Stimulated activated CD4-positive, alpha-beta T cell treated with anti-CD3 and anti-CD28 coated beads, Interleukin-1b, Interleukin-23, amount 100 ng/mL, for 48 hours (primary cell): ENCODE measurements at regions not wholly inside any gene's neighbourhood (a gene's known extent, or its start where the extent isn't known, plus 50 kb on each side); places are given as distances from the start of the nearest gene placed in this dataset.
"Not testable (repeated sequence)": the region's sequence is repeated elsewhere in the genome, so short reads cannot be mapped to it uniquely, and the experiment has no call there.

Experiments
- DNase-seq: peaks from one replicate; pipeline ENCODE4 v3.0.0-alpha.2; 2020

DNA sequence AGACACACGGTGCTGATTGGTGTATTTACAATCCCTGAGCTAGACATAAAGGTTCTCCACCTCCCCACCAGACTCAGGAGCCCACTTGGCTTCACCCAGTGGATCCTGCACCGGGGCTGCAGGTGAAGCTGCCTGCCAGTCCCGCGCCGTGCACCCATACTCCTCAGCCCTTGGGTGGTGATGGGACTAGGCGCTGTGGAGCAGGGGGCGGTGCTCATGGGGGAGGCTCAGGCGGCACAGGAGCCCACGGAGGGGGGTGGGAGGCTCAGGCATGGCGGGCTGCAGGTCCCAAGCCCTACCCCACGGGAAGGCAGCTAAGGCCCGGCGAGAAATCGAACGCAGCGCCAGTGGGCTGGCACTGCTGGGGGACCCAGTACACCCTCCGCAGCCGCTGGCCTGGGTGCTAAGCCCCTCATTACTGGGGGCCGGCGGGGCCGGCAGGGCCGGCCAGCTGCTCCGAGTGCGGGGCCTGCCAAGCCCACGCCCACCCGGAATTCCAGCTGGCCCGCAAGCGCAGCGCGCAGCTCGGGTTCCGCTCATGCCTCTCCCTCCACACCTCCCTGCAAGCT, 1447.2 kb downstream of the RAPGEF2 start:
- DNase-seq: not testable (repeated sequence)

DNA sequence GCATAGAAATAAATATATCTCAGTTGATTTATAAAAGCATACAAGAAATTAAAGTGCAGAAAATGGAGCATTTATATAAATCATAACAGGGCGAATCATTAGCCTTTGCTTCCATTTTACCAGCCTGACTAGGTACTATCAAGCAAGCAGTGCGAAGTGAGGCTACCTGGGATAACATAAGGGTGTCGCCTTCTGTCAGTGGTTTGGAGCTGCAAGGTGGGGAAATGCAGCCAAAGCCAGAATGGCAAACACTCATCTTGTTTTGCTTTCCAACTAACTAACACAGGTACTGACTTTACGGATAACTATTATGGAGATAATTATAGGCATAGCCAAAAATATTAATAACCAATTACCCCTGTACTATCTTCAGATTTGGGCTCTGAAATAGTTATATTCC, 1459.8 kb downstream of the RAPGEF2 start:
- DNase-seq: no peak

DNA sequence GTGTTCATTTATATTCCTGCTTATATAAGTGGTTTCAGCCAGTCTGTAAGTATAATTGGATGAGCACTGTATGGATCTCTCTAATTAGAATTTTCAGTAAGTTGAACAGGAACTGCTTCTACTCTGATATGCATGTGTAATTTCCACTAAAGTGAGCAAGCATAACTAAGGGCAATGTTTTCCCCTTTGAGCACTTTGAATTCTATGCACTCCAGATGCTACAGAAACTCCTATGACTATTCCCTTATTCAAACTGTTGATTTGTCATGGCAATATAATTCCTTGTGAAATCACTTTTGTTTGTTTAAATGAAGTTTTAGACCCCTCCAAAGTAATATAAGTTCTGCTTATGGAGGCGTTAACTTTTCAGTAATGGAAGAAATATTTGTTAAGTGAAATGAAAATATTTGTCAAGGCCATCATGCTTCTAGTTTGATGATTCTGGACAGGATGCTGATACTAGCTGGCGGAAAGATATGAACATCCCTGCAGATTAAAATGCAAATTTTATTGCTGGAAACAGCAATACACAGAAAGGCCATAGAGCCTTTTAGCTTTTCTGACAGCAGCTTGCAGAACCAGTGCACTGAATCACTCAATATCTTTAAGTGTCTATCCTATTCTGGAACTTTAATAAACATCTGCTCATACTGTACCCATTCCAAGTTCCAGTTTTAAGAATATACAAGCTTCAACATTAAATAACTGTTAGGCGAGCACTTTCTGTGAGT, 1460.8 kb downstream of the RAPGEF2 start:
- DNase-seq: no peak

DNA sequence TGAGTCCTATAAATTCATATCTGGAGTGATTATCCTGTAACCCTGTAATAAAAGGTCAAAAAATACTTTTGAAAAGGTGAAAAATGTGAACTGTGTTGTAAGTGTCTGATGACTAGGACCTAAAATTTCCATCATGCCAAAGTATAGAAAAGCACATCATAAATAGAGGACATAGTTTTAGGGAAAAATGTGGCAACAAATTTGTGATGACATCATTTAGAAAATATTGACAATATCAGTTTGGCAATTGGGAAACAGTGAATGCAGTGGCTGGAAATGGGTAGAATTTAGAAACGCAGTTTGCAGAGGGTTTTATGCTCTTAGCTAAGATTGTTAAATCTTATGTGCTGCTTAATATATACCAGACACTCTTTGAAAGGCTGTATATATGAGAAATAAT, 1464.8 kb downstream of the RAPGEF2 start:
- DNase-seq: no peak

DNA sequence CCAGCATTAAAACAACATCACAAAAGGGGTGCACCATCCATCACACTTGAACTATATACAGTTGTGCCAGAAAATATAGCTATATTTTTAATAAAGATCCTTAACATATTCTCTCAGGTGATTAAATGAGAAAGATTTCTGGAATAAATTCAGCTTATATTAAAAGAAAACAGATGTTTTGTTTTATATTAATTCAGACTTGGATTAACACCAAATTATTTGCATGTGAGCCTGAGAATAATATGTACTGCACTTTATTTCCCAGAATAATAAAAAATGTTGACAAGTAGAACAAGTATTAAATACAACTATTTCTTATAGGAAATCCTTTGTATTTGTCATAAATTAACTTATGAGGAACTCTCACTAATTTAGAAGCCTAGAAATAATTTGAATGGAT, 1467.4 kb downstream of the RAPGEF2 start:
- DNase-seq: no peak

DNA sequence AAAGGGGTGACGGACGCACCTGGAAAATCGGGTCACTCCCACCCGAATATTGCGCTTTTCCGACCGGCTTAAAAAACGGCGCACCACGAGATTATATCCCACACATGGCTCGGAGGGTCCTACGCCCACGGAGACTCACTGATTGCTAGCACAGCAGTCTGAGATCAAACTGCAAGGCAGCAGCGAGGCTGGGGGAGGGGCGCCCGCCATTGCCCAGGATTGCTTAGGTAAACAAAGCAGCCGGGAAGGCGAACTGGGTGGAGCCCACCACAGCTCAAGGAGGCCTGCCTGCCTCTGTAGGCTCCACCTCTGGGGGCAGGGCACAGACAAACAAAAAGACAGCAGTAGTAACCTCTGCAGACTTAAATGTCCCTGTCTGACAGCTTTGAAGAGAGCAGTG, 1471.4 kb downstream of the RAPGEF2 start:
- not testable (repeated sequence) for DNase-seq

DNA sequence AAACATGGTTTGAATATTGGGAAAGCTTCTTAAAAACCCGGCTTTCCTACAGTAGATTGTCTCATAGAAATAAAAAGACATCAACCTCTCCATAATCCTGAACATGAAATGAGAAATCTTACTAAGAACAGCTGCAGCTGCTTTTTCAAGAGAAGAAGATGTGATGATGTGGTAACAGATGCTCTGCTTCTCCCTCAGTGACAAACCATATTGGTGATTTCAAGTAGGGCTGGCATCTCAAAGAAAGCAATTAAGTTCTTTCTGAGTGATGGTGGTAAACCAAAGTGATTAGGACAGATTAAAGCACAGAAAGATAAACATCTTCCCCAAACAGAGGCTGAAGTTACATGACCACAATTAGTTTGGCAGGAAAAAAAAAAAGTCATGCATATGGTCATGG, 1477.7 kb downstream of the RAPGEF2 start:
- no peak for DNase-seq

DNA sequence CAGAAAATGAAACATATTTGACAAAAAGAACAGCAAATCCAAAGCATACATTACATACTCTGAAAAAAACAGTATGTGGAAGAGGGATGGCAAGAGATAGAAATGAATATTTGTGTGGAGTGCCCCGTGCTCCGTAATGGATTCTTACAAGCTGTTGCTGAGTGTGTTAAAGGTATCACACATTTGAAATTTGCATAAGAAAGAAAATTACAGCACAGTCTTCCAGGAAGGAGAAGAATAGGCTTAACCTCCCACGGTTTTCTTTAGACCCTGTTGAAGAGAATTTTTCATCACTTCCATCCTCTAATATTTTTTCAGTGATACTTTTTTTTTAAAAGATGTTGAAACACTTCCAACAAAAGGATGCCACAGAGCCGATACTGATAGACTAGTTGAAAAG, 1489.4 kb downstream of the RAPGEF2 start:
- no peak for DNase-seq

DNA sequence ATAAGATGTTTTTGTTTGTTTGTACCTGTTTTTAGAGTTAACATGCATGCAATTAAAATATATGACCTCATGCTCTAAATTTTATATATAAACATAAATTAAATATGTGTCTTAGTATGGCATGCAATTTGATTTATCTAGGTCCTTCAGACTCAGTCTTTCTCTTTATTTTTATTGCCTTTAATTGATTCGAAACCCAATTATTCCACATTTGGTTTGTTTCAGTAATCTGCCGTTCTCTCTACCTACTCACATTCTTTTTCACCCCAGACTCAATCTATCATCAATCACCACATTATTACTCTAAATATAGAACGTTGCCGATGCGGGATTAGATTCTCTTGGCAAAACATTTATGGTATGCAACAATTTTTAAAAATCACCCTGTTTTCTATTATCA, 1492.8 kb downstream of the RAPGEF2 start:
- DNase-seq: no peak

DNA sequence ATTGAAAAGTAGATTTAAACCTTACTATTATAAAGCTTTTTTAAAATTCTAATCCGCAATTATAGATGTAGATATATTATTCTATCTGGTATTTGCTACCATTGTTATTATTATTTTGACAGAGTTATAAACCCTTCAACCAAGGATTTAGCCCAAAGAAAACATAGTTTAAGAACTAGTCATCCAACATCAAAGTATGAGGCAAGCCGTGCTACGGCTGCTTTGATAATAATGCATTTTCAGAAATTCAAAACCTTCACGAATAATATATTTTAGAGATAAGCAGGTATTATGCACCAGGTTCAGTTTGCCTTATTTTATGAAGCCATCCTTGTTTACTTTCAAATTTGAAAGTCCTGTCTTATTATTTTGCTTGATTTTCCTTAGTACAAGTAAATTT, 1501.7 kb downstream of the RAPGEF2 start:
- DNase-seq: no peak

DNA sequence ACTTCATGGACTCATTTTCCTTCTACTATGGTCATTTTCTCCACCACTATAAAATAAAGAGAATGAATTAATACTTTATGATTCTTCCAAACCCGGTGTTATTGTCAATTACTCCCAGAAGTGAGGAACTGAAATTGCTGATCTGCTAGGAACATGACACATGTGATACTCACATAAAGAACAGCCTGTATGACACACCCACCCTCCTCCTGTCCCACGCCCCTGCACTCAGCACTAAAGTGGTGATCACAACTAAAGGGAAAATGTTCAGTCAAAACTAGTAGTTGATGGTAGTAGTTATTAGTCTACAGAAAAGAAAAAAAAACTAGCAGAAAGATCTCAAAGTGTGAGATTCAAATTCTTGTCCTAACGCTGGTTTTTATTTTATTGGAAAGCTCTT, 1508.3 kb downstream of the RAPGEF2 start:
- no peak for DNase-seq

DNA sequence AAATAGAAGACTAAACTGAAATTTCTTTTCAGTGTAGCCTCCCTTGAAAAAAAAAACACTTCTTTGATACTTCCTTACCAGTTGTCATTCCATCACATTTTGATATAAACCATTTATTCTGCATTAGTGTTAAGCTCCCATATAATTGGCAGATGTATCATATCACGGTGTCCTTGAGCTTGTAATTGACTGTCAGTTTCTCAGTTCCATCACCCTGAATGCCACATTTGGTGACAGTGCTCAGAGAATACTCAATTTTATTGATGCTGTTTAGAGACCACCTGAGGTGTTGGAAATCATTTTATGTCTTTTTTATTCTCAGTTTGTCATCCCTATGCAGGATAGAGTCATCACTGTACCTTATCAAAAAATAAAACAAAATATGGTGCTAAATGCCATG, 1528.2 kb downstream of the RAPGEF2 start:
- no peak for DNase-seq

DNA sequence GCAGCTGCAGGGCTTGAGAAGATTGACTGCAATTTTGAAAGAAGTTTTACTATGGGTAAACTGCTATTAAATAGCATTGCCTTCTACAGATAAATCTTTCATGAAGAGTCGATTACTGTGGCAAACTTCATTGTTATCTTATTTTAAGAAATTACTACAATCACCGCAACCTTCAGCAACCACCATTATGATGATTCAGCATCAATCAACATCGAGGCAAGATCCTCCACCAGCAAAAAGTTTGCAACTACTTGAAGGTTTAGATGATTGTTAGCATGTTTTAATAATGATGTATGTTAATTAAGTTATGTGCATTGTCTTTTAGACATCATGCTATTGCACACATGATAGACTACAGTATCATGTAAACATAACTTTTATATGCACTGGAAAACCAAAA, 1511.0 kb downstream of the FSTL5 start:
- no peak for DNase-seq

DNA sequence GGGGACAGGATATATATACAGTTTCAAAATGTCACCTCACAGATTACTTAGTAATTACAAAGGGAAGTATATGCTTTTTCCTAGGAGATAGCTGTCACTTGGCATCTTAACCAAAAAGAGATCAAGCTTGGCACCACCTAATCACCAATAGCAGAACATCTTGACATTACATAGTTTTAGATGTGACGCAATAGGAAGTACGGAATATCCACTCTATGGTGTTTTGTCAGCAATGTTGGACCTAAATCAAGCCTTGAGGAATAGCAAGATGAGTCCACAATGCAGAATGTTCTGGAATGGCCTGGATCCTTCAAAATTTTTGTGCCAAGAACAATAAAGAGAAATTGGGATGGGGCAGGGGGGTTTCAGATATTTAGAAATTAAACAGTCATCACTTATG, 1488.2 kb downstream of the FSTL5 start:
- no peak for DNase-seq

DNA sequence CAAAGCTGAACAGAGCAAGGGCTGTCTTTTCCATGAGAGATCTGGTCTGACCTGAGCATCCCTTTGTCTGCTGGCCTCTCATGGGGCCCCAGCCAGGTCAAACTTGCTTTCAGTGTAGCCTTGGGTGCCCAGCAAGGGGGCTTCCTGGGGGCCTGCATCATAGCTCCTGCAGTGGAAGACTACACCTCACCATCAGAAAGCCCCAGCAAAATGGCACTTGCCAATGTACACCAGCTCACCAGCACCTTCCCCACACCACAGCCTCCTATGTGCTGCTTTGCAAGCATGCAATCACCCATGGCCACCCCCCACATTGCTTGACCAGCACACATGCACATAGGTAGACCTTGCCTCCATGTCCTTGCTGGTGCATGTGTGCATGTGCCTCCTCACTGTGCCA, 1478.1 kb downstream of the FSTL5 start:
- DNase-seq: no peak

DNA sequence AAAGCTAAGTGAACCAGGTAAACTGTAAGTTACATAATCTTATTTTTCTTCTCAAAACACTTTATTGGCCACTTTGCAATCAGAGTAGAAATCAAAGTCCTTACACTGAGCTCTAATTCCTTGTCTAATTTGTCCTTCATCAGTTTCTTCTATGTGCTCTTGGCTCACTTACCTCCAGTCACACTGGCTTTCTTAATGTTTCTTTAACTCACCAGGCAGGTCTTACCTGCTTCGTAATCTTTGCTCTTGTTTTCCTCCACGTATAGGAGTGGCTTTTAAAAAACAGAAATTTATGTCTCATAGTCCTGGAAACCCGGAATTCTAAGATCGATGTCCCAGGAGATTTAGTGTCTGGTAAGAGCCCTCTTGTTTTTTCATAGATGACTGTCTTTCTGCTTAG, 1462.1 kb downstream of the FSTL5 start:
- DNase-seq: no peak

DNA sequence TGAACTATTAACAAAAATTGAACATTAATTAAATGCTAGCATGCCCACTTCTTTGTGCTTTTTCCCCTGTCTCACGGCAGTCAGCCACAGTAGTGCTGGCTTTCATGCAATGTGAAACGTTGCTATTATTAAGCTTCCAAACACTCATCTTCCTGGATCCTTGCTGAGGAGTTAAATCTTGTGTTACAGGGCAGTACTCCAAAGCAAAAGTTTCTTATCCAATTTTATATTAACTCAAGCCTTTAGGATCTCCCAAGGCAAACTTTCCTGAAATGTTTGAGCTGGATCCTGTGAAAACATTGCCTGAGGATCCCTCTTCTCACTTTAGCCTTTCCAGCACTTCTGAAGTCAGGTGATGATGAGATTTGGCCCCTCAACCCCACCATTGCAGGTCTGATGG, 1454.8 kb downstream of the FSTL5 start:
- no peak for DNase-seq

DNA sequence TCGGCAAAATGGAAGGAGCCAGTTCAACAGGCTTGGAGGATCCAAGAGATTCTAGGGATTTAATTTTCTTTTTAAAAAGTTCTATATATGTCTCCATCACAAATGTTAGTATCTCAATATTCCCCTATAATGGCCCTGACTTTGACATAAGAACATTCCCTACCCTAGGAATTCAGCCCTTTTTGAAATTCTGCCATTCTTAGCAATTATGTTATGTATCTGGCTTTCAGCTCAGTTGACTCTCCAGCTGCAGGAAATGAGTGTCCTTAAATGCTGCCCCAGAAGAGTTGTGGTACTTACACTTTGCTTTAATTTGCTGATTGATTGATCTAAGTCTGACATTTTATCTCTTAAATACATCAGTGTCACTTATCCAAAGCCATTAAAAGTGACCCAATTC, 1454.3 kb downstream of the FSTL5 start:
- no peak for DNase-seq

DNA sequence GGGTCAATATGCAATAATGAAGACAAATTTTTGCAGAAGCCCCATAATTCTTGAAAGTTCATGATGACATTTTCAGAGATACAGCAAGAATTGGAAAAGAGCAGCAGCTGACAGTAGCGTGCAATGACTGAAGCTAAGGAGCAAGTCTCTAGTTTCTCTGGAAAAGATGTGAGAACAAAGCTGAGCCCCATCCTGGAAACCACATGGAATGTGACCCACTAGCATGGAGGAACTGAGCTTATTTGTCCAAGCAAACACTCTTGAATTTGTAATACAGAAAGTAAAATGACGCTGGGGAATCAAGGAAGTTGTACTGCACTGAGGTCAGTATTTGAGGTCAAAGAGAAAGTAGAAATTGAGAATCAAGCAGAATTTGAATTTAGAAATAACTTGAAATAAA, 1447.2 kb downstream of the FSTL5 start:
- no peak for DNase-seq

DNA sequence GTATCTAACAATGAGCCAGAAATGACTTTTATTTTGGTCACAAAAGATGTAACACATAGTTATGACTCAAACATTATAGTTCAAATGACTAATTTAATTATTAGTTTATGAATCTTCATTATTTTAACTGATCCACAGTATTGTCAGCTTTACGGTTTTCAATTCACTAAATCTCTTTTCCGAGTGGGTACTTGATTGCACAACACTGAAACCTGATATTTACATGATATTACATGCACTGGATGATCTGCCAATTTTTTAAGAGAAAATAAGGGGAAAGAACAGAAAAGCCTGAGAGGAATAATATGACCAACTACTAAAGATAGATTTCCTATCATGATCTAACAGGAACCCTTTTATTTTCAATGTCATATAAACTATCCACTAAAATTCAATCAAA, 1446.0 kb downstream of the FSTL5 start:
- DNase-seq: no peak

DNA sequence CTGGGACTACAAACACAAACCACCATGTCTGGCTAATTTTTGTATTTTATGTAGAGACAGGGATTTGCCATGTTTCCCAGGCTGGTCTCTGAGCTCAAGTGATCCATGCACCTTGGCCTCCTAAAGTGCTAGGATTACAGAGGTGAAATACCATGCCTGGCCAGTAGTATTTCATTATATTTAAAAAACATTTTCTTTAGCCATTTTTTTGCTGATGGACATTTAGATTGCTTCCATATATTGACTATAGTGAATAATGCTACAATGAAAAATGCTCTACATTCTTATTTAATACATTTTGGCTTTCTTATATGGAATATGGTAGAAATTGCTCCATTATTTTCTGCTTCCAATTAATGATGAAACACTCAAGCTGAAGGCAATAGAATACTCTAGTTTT, 1439.7 kb downstream of the FSTL5 start:
- DNase-seq: no peak

DNA sequence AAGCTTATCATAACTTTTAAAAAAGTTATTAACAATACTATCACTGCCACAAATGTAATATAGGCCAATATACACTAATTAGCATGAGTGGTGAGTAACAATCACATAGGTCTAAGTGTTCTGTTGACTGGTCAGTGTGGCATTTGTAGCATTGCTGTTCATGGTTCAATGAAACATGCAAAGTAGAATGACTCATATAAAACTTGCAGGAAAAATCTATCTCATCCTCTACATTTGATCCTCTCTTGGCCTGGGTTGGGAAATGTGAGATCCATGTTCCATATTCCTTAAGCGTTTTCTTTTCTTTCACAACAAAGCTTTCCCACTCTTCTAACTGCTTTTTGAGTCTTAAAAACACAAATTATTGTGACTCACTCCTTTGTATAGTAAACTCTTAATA, 1418.7 kb downstream of the FSTL5 start:
- DNase-seq: no peak

DNA sequence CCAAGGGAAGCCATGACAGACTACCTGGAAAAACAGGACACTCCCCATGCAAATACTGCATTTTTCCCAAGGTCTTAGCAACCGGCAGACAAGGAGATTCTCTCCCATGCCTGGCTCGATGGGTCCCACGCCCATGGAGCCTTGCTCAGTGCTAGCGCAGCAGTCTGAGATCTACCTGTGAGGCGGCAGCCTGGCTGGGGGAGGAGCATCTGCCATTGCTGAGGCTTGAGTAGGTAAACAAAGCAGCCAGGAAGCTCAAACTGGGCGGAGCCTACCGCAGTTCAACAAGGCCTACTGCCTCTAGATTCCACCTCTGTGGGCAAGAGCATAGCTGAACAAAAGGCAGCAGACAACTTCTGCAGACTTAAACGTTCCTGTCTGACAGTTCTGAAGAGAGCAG, 1417.2 kb downstream of the FSTL5 start:
- not testable (repeated sequence) for DNase-seq

DNA sequence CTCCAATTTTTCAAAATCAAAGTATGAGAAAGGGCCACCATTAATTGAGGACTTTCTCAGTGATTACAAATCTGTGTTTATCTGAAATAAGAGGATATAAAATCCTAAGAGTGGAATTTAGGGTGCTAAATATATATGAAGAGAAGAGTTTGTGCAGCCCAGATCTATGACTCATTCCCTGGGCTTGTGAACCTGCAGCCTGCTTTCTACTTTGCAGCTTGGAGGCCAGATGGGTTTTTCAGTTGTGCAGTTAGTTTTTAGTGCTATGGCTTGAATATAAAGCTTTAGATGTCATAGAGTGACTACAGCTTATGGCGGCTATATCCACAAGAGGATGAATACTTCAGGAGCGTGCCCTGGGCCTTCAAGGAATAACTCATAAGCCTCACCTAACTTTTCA, 1391.1 kb downstream of the FSTL5 start:
- no peak for DNase-seq

DNA sequence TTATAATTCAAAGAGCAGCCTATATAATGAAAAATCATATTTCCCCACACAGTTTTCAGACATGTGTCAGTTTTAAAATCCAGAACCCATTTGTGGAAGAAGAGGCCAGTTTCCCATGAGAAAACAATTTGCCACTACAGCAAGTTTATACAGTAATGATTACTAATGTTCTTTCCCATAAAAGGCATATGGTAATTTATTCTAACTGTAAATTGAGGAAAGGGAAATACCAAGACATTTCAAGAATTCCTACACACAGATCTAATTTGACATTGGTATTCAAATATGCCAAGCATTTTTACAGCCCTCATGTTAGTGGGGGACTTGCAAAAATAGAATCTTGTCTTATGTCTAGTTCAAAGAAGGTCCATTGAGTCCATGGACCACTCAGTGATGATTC, 1368.6 kb downstream of the FSTL5 start:
- DNase-seq: no peak
